HEK293 (cell line): ENCODE measurements at regions not wholly inside any gene's neighbourhood (a gene's known extent, or its start where the extent isn't known, plus 50 kb on each side); places are given as distances from the start of the nearest gene placed in this dataset.

Experiments
- CTCF ChIA-PET: fragments of 350-600 bp; formaldehyde crosslinking; extraction: SDS; loops from one replicate; lab custom pipeline; 2021; ENCODE audit warnings: antibody characterized with exemption; lab: Yijun Ruan, JAX
- POLR2A ChIA-PET: fragments of 300-600 bp; formaldehyde crosslinking; extraction: SDS; loops from one replicate; lab custom pipeline; 2020; ENCODE audit warnings: antibody characterized with exemption, inconsistent platforms; lab: Yijun Ruan, JAX
- H3K27ac ChIP-seq: fragments of 200-500 bp; sonication (Bioruptor generic); 2 replicates; pipeline ENCODE4 v1.5.1; 2014; ENCODE audit warnings: low read depth, low read length, control low read depth, inconsistent platforms; ENCODE audit errors: extremely low read depth
- H3K36me3 ChIP-seq, 2 experiments: fragments of 200-500 bp in 1 of 2; sonication (Bioruptor generic) in 1 of 2; 1 replicate in 1 of 2; 2 replicates in 1 of 2; pipeline ENCODE4 v1.5.1; 2014 to 2017; ENCODE audit warnings: inconsistent platforms in 2 of 2, low read length in 2 of 2; ENCODE audit not compliant: control insufficient read depth in 2 of 2, insufficient read depth in 1 of 2
- H3K4me1 ChIP-seq: fragments of 200-500 bp; sonication (Bioruptor generic); 2 replicates; pipeline ENCODE4 v1.5.1; 2014; ENCODE audit warnings: mild to moderate bottlenecking, low read length, inconsistent platforms; ENCODE audit not compliant: control insufficient read depth, insufficient read depth
- H3K4me3 ChIP-seq: 2 replicates; pipeline ENCODE4 v1.5.1; 2011; ENCODE audit warnings: low read depth, mild to moderate bottlenecking, control low read depth, low read length, moderate library complexity
- H3K9me3 ChIP-seq: fragments of 200-500 bp; sonication (Bioruptor generic); 2 replicates; pipeline ENCODE4 v1.5.1; 2014; ENCODE audit warnings: low read depth, low read length, inconsistent platforms; ENCODE audit not compliant: control insufficient read depth, insufficient read depth
- TRIM28 ChIP-seq: IDR thresholded peaks from 2 replicates; pipeline ENCODE4 v1.6.1; 2011; ENCODE audit warnings: low read length, control low read depth, borderline replicate concordance
- WT1 ChIP-seq: fragments of 450-650 bp; formaldehyde crosslinking; IDR thresholded peaks from 2 replicates; pipeline ENCODE4 v1.5.1; 2016; ENCODE audit warnings: missing biosample characterization, missing genetic modification characterization
- ZBTB26 ChIP-seq: fragments of 450-650 bp; formaldehyde crosslinking; optimal IDR thresholded peaks from 2 replicates; pipeline ENCODE3; 2016; ENCODE audit warnings: missing biosample characterization, mild to moderate bottlenecking, missing genetic modification characterization
- ZBTB48 ChIP-seq: fragments of 450-650 bp; formaldehyde crosslinking; IDR thresholded peaks from 2 replicates; pipeline ENCODE4 v1.5.1; 2016; ENCODE audit warnings: missing biosample characterization, missing genetic modification characterization
- ZBTB49 ChIP-seq: fragments of 450-650 bp; formaldehyde crosslinking; IDR thresholded peaks from 2 replicates; pipeline ENCODE4 v1.5.1; 2016; ENCODE audit warnings: missing biosample characterization, missing genetic modification characterization, low read depth
- ZNF184 ChIP-seq: fragments of 450-650 bp; IDR thresholded peaks from 2 replicates; pipeline ENCODE4 v1.5.1; 2018; ENCODE audit warnings: missing biosample characterization, mild to moderate bottlenecking, missing genetic modification characterization
- ZNF473 ChIP-seq: fragments of 450-650 bp; formaldehyde crosslinking; IDR thresholded peaks from 2 replicates; pipeline ENCODE4 v1.5.1; 2017; ENCODE audit warnings: missing biosample characterization, missing genetic modification characterization
- ZNF48 ChIP-seq: fragments of 450-650 bp; formaldehyde crosslinking; IDR thresholded peaks from 2 replicates; pipeline ENCODE4 v1.5.1; 2016; ENCODE audit warnings: missing biosample characterization, missing genetic modification characterization
- ZNF549 ChIP-seq: fragments of 450-650 bp; IDR thresholded peaks from 2 replicates; pipeline ENCODE4 v1.5.1; 2018; ENCODE audit warnings: missing biosample characterization, missing genetic modification characterization, mild to moderate bottlenecking, inconsistent platforms, moderate library complexity
- ZNF626 ChIP-seq: fragments of 450-650 bp; sonication (Bioruptor Pico); formaldehyde crosslinking; IDR thresholded peaks from 2 replicates; pipeline ENCODE4 v1.5.1; 2018; ENCODE audit warnings: missing biosample characterization, missing genetic modification characterization, inconsistent platforms
- ZNF830 ChIP-seq: fragments of 450-650 bp; IDR thresholded peaks from 2 replicates; pipeline ENCODE4 v1.5.0; 2018; ENCODE audit warnings: missing biosample characterization, missing genetic modification characterization, low read depth, mild to moderate bottlenecking, moderate library complexity
- ZNF843 ChIP-seq: fragments of 450-650 bp; formaldehyde crosslinking; IDR thresholded peaks from 2 replicates; pipeline ENCODE4 v1.5.1; 2016; ENCODE audit warnings: missing biosample characterization, missing genetic modification characterization
- ZSCAN30 ChIP-seq: fragments of 450-650 bp; IDR thresholded peaks from 2 replicates; pipeline ENCODE4 v1.5.1; 2018; ENCODE audit warnings: missing biosample characterization, mild to moderate bottlenecking, missing genetic modification characterization, moderate library complexity
- TF ChIP-seq, protein P1 (sequence below): fragments of 450-650 bp; formaldehyde crosslinking; IDR thresholded peaks from 2 replicates; pipeline ENCODE4 v1.5.1; 2016; ENCODE audit warnings: missing biosample characterization, missing genetic modification characterization

- no peak overlapping the region for H3K27ac ChIP-seq
- TF ChIP-seq ZNF830 (tag by site-specific recombination) (no peak), ZBTB48 (no peak), ZNF626 (tag by site-specific recombination) (no peak), ZNF48 (tag by site-specific recombination) (no peak), ZNF184 (tag by site-specific recombination) (no peak), ZBTB49 (tag by site-specific recombination) (no peak)
- CTCF ChIA-PET: interaction anchor here (0.7 to 0.8 kb wide), 2 partner anchors 271 to 510 kb away, joined by 3 read pairs; no protein-coding TSS in a partner anchor
- no peaks in the 10 kb centered on the region for H3K36me3 ChIP-seq
- H3K4me3 ChIP-seq: no peak overlapping the region
- POLR2A ChIA-PET: no interaction called here
- no peaks in the 10 kb centered on the region for H3K9me3 ChIP-seq
- no peaks in the 10 kb centered on the region for H3K4me1 ChIP-seq
Observed at GRCh38 chr5:82821846-82822633, 255.2 kb downstream of the TMEM167A start.

DNA sequence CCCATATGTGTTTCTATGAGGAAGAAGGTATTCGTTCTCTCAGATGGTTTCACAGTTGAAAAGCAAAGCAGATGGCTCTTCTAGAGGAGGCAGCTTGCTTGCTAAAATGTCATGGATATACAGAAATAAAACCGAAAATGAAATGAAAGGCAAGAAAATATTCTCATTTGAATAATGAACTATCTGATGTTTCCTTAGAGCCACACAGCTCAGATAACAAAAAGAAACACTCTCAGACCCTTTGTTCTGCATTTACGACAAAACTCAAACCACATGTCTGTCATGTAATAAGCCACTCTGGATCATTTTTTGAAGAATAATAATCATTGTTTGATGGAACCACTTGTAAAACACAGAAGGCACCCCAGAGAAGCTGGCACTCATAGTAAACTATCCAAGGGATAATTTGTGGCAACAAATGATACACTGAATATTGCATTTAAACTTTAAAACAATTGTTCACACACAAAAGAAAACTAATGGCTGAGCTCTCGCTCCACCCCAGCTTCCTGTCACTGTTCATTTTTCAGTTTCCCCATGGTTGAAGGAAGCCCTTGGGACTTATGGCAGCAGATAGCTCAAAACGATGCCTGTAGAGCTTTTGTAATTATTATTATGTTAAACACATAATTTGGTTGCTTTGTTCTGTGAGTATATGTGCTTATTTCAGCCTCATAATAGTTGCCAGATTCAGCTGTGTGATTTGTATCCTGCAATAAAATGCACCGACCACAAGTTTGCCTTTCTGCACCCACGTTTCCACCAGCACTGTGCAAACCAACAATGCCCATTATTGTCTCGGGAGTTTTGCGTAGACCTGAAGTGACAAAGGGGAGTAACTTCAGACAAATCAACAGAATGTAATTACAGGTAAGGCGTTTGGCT, 256.0 kb downstream of the TMEM167A start:
- no peak overlapping the region for H3K4me3 ChIP-seq
- CTCF ChIA-PET: interaction anchor here (0.8 kb wide), 1 partner anchor 509 kb away, joined by 3 read pairs; no protein-coding TSS in a partner anchor
- H3K27ac ChIP-seq: no peak overlapping the region
- H3K36me3 ChIP-seq: no peaks in the 10 kb centered on the region
- no peaks in the 10 kb centered on the region for H3K9me3 ChIP-seq
- TF ChIP-seq ZNF473 (tag by site-specific recombination): no peak
- no peak for TF ChIP-seq TRIM28
- no peak for TF ChIP-seq ZNF549 (tag by site-specific recombination)
- no peak for TF ChIP-seq ZSCAN30 (tag by site-specific recombination)
- TF ChIP-seq WT1: no peak
- TF ChIP-seq ZBTB26 (tag by site-specific recombination): no peak
- TF ChIP-seq, protein P1, sequence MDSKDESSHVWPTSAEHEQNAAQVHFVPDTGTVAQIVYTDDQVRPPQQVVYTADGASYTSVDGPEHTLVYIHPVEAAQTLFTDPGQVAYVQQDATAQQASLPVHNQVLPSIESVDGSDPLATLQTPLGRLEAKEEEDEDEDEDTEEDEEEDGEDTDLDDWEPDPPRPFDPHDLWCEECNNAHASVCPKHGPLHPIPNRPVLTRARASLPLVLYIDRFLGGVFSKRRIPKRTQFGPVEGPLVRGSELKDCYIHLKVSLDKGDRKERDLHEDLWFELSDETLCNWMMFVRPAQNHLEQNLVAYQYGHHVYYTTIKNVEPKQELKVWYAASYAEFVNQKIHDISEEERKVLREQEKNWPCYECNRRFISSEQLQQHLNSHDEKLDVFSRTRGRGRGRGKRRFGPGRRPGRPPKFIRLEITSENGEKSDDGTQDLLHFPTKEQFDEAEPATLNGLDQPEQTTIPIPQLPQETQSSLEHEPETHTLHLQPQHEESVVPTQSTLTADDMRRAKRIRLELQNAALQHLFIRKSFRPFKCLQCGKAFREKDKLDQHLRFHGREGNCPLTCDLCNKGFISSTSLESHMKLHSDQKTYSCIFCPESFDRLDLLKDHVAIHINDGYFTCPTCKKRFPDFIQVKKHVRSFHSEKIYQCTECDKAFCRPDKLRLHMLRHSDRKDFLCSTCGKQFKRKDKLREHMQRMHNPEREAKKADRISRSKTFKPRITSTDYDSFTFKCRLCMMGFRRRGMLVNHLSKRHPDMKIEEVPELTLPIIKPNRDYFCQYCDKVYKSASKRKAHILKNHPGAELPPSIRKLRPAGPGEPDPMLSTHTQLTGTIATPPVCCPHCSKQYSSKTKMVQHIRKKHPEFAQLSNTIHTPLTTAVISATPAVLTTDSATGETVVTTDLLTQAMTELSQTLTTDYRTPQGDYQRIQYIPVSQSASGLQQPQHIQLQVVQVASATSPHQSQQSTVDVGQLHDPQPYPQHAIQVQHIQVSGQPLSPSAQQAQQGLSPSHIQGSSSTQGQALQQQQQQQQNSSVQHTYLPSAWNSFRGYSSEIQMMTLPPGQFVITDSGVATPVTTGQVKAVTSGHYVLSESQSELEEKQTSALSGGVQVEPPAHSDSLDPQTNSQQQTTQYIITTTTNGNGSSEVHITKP (tag by site-specific recombination): no peak
- no peak for TF ChIP-seq ZNF843 (tag by site-specific recombination)
- TF ChIP-seq, all 188 proteins: peak for 0
- POLR2A ChIA-PET: no interaction called here
- H3K4me1 ChIP-seq: no peaks in the 10 kb centered on the region
